HG02852 (cell line): ENCODE measurements at regions not wholly inside any gene's neighbourhood (a gene's known extent, or its start where the extent isn't known, plus 50 kb on each side); places are given as distances from the start of the nearest gene placed in this dataset.

Experiments
- ATAC-seq: cut with Tn5 transposase; IDR thresholded peaks from one replicate; pipeline ENCODE4 v1.9.1; 2021; ENCODE audit warnings: mild to moderate bottlenecking, moderate library complexity; ENCODE audit not compliant: unreplicated experiment

- ATAC-seq, result no peak
These were observed 236.9 kb downstream of the NSG2 start for GRCh38 chr5:174282391-174282790.

GRCh38 chr5:174283211-174284005, 237.9 kb downstream of the NSG2 start:
- no peak for ATAC-seq

GRCh38 chr5:174284873-174285272, 239.4 kb downstream of the NSG2 start:
- ATAC-seq, result no peak

GRCh38 chr5:174287761-174288160, 242.3 kb downstream of the NSG2 start:
- no peak for ATAC-seq

- ATAC-seq, result no peak
These were observed 242.9 kb downstream of the NSG2 start for GRCh38 chr5:174288439-174288838.

GRCh38 chr5:174291162-174291561, 245.7 kb downstream of the NSG2 start:
- no peak for ATAC-seq

- ATAC-seq, result no peak
These were observed 246.8 kb downstream of the NSG2 start for GRCh38 chr5:174292348-174292747.

GRCh38 chr5:174293006-174293405, 247.5 kb downstream of the NSG2 start:
- no peak for ATAC-seq

- ATAC-seq, result no peak
These were observed 248.0 kb downstream of the NSG2 start for GRCh38 chr5:174293481-174293880.

- ATAC-seq, result no peak
These were observed 249.6 kb downstream of the NSG2 start for GRCh38 chr5:174294891-174295620.

GRCh38 chr5:174295702-174296436, 250.4 kb downstream of the NSG2 start:
- ATAC-seq, result no peak

GRCh38 chr5:174300118-174300940, 254.8 kb downstream of the NSG2 start:
- no peak for ATAC-seq

GRCh38 chr5:174300941-174301761, 255.6 kb downstream of the NSG2 start:
- no peak for ATAC-seq

- no peak for ATAC-seq
These were observed 256.5 kb downstream of the NSG2 start for GRCh38 chr5:174301848-174302625.

- no peak for ATAC-seq
These were observed 257.5 kb downstream of the NSG2 start for GRCh38 chr5:174303035-174303434.

GRCh38 chr5:174303437-174304045, 258.0 kb downstream of the NSG2 start:
- no peak for ATAC-seq

GRCh38 chr5:174305241-174305681, 259.8 kb downstream of the NSG2 start:
- ATAC-seq, result no peak

GRCh38 chr5:174306345-174307030, 261.0 kb downstream of the NSG2 start:
- no peak for ATAC-seq
